HG03060 (cell line): ENCODE measurements at regions not wholly inside any gene's neighbourhood (a gene's known extent, or its start where the extent isn't known, plus 50 kb on each side); places are given as distances from the start of the nearest gene placed in this dataset.

ENCODE experiments used
- ATAC-seq: cut with Tn5 transposase; IDR thresholded peaks from one replicate; pipeline ENCODE4 v1.9.1; 2021; ENCODE audit warnings: low read depth, moderate number of reproducible peaks; ENCODE audit not compliant: unreplicated experiment

DNA sequence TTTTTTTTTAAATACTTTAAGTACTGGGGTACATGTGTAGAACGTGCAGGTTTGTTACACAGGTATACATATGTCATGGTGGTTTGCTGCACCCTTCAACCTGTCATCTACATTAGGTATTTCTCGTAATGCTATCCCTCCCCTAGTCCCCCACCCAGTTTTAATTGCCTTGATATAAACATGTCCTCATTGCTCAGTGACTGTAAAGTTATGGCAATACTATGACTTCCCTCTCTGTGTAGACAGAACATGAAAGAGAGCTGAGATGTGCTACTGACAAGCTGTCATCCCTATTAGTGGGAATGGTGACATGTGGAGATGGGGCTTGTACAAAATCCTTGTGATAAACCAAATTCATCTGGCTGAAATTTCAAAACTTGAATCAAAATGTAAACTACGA, 449.7 kb upstream of the TRIB2 start:
- no peak for ATAC-seq

GRCh38 chr2:12269041-12269972, 447.4 kb upstream of the TRIB2 start:
- no peak for ATAC-seq

DNA sequence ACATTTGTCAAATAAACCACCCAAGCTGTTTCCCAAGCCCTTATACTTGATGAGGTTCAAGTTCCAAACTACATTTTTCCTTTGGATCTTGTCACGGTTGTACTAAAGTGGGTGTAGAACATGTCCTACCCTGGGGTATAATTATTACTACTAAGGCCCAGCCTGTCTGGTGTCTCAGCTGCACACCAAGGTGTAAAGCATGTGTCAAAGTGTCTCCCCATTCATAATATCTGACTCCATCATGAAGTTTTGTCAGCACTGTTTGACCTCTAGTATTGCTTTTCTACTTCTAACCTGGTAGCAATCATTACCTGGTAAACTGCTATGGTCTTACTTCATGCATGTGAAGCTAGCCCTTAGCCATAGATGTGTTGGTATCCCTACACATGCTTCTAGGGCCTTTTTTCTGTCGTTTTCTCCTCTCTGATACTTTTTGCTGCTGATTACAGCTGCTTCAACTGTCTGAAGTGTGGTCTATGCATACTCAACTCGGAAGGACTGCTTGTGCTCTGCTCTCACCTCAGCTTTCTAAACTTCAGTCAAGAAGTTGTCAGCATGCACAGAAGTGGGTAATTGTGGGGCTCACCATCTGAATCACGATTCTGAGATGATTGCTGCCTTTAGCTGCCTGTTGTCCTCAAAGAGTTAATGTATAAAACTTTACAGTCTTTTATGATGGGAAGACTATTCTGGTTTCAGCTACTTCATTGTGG, 445.7 kb upstream of the TRIB2 start:
- no peak for ATAC-seq

- no peak for ATAC-seq
These were observed 445.1 kb upstream of the TRIB2 start for GRCh38 chr2:12271589-12271984.

DNA sequence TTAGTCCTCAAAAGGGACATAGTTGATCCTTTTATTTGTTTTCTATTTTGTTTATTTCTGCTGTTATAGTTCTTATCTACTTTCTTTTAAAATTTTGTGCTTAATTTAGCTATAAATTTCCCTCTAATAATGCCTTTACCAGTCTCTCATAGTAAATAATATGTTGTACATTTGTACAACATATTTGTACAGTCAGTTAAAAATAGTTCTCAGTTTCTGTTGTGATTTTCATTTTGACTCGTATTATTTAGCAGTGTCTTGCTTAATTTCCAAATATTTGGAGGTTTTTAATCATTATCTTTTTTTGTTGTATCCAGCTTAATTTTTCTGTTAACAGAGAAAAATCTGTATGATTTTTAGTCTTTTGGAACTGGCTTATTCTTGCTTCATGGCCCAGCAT, 443.6 kb upstream of the TRIB2 start:
- no peak for ATAC-seq

DNA sequence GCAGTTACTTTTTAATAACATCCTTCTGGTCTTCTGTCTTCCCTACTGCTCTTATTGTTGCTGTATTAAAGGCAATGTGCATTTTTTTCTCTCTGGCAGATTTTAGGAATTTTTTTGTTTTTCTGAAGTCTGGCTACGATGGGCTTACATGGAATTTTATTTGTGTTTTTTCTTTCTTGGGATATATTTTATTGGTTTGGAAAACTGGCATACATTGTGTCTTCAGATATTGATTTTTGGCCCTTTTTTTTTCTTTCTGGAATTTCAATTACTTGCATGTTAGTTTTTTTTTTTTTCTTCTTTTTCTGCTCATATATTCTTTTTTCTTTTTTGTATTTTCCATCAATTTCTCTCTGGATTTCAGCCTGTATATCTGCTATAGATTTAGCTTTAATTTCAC, 442.1 kb upstream of the TRIB2 start:
- ATAC-seq, result no peak

DNA sequence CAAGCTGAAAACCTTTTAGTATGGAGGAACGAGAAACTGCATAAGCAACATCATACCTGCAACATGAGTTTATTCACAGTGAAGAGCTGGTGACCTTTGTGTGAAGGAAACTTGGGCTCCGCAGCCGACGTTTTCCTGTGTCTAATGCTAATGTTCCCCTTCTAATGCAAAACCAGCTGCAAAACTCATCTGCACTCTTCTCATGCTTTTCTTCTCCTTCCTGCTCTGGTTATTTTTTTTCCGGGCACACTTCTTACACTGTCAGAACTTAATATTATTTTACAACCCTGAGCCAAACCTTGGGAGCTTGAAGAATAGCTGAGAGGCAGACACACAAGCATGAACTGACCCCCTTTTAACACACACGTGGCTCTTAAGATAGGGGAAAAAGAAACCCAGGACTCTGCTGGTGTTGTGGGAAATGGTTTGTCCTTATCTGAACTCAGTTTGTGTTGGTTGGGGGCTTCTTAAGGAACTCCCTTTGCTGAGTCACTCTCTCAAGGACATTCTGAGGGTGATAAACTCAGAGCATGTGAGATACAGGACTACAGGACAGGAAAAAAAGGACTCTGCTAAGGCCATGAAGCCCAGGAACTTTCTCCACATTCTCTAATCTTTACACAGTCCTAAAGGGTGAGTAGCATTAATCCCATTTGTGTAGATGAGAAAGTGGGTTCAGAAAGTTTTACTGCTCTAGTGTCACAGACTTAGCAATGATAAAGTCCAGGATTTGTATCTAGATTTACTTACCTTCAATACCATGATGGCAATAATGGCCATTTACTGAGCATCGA, 439.3 kb upstream of the TRIB2 start:
- no peak for ATAC-seq

DNA sequence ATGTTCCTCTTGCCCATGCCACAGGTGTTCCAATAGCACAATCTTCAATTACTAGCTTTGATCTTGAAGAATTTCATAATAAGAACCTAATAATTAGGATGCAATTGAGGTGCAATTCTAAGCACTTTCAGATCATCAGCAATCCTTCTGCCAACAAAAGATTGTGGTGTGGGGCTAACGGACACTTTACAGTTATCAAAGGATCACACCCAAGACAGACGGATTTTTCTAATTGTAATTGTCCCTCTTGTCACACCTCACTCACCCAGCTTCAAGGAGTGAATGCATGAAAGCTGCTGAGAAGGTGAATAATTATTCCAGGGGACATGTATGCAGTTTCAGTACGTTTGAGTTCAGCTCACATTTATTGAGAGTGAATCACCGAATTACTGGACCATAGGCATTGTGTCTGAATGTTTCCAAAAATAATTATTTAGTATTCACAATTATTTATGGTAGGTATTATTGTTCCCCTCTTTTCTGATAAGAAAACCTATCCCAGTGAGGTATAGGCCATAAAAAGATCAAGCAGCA, 438.5 kb upstream of the TRIB2 start:
- ATAC-seq, result no peak

DNA sequence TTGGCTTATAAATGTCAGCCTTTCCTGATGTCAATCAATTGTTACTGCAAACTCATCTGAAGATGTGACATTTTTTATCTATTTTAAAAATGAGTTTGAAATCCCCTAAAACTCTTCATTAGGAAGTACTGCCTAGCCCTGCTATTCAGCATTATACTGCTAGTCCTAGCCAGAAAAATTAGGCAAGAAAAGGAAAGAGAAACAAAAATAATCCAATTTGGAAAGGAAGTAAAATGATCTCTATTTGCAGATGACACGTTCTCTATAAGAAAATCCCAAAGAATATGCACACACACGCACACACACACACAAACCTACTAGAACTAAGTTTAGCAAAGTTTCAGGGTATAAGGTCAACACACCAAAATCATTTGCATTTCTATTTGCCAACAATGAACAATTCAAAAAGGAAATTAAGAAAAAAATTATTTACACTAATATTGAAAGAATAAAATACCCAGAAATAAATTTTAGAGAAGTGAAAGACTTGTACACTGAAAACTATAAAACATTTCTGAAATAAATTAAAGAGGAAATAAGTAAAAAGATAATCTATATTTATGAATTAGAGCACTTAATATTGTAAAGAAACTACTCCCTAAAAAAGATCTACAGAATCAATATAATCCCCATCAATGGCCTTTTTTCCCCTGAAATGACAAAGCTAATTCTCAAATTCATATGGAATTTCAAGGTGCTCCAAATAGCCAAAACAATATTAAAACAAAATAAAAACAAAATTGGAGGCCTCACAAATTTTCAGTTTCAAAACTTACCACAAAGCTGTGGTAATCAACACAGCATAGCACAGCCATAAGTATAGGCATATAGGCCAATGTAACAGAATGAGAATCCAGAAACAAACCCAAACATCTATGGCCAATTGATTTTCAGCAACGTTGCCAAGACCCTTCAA, 433.7 kb upstream of the TRIB2 start:
- no peak for ATAC-seq

DNA sequence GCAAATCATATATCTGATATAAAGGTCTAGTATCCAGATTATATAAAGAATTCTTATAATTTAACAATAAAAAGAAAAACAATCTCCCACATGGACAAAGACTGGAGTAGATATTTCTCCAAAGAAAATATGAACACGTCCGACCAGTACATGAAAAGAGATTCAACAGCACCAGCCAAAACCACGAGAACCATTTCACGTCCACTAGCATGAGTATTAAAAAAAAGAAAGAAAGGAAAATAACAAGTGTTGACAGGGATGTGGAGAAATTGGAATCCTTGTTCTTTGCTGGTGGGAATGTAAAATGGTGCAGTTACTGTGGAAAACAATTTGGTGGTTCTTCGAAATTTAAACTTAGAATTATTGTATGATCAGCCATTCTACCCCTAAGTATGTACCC, 432.7 kb upstream of the TRIB2 start:
- no peak for ATAC-seq

DNA sequence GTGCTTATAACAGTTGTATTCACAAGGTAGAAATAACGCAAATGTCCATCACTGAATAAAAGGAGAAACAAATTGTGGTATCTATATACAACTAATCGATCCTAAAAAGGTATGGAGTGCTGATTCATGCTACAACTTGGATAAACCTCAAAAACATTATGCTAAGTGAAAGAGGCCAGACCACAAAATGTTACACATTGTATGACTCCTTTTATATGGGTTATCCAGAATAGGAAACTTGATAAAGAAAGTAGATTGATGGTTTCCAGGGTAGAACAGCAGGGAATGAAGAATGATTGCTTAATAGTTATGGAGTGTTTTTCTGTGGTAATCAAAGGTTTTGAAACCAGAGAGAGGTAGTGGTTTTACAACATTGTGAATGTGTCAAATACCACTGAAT, 432.2 kb upstream of the TRIB2 start:
- no peak for ATAC-seq

DNA sequence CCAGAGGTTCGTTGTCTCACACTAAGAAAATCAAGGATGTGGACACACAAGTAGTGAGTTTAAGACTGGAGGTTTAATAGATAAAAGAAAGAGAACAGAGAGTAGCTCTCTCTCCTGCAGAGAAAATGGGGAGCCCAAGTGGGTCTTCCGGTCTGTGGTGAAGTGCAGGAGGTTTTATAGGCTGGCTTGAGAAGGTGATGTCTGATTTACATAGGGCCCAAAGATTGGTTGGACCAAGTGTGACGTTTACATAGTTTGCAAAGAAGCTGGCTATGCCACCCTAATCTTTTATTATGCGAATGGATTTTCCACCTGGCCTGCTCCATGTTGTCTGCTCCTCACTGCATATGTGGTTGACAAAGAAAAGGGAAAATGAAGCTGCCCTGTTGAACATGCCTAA, 430.4 kb upstream of the TRIB2 start:
- ATAC-seq, result no peak

DNA sequence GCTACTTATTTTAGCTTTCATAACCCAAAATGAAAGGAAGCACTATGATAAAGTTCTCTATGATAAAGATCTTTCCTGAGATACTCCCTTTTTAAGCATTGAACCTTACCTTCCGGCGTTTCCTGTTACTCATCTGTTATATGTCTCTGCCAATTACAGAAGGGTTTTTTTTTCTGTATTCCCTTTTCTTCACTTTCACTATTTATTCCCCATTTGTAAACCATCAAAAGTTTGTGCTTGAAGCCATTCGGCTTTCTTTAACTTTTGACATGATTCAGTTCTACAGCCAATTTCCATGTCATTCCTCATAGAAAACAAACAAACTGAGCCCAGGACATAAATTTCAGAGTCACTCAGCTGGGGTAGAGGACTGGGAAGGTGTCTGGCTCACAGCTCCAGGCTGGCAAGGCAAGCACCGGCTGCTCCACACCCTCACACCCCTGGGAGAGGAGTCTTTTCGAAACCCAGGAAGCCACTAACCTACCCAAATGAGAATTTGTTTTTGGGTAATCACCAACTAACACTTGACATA, 429.4 kb upstream of the TRIB2 start:
- ATAC-seq, result no peak

GRCh38 chr2:12288048-12288447, 428.7 kb upstream of the TRIB2 start:
- no peak for ATAC-seq

- ATAC-seq, result no peak
These were observed 427.5 kb upstream of the TRIB2 start for GRCh38 chr2:12289120-12289802.

DNA sequence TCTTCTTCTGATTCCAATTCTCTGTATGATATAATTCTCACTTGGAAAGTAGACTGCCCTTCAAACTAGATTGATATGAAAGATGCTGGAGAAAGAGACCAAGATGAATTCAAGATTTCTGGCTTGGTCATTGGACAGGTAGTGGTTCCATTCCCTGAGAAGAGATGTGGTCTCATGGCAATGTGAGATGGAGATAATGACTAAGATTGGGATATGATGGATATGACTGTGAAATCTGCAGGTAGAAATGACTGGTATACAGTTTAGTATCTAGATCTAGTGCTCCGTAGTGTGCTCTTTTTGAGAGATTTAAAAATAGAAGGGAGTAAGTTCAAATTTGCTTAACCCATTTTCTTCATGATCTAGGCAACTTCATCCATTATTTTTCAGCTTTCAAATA, 425.4 kb upstream of the TRIB2 start:
- no peak for ATAC-seq

GRCh38 chr2:12293874-12294273, 422.9 kb upstream of the TRIB2 start:
- peak; percentile 84 for ATAC-seq

DNA sequence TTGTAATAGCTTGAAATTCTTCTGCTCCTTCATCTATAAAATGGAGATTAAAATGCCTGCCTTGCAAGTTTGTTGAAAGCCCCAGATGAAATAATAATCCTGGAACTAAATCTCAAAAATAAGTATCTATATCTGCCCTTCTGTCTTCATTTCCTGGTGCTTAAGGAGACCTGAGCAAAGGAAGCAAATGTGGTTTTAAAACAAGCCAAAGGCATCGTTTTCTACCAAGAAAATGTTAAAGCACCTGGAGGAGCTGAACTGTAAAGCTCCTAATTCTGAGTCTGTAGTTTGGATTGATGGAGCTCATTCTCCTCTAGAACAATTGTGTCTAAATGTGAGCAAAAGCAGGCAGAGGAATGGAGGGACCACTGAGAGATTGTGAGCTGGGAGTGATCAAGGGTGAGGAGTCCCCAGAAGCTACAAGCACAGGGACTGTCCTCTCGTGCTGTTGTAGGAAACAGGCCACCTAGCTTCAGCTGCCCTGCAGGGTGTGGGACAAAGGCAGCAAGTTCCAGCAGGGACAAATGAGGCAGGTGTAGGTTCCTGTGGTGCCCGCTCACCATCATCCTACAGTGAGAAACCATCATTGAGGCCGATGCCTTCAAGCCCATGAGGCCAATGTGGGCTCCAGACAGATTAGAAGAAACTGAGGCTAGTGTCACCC, 420.7 kb upstream of the TRIB2 start:
- ATAC-seq, result no peak
